Mesothelial cell of epicardium (in vitro differentiated cells): ENCODE measurements at regions not wholly inside any gene's neighbourhood (a gene's known extent, or its start where the extent isn't known, plus 50 kb on each side); places are given as distances from the start of the nearest gene placed in this dataset.
"Not testable (repeated sequence)": the region's sequence is repeated elsewhere in the genome, so short reads cannot be mapped to it uniquely, and the experiment has no call there.

Experiments
- DNase-seq, 2 experiments: peaks; one replicate each; pipeline ENCODE4 v3.0.0; 2021; ENCODE audit warnings: low spot score in 2 of 2; ENCODE audit not compliant: unreplicated experiment in 2 of 2
- H3K27ac Mint-ChIP-seq: 2 replicates; pipeline ENCODE4 v1.8.0; 2021; ENCODE audit warnings: mixed read lengths
- H3K27me3 Mint-ChIP-seq: 2 replicates; pipeline ENCODE4 v1.8.0; 2021; ENCODE audit warnings: low read depth, mixed read lengths
- H3K36me3 Mint-ChIP-seq: 2 replicates; pipeline ENCODE4 v1.8.0; 2021; ENCODE audit warnings: mixed read lengths
- H3K4me1 Mint-ChIP-seq: 2 replicates; pipeline ENCODE4 v1.8.0; 2021; ENCODE audit warnings: mixed read lengths
- H3K4me3 Mint-ChIP-seq: 2 replicates; pipeline ENCODE4 v1.8.0; 2021; ENCODE audit warnings: mild to moderate bottlenecking, moderate library complexity, mixed read lengths
- H3K9me3 Mint-ChIP-seq: 2 replicates; pipeline ENCODE4 v1.8.0; 2021; ENCODE audit warnings: mixed read lengths
- CTCF ChIP-seq: fragments of 200-600 bp; sonication (generic); IDR thresholded peaks from one replicate; pipeline ENCODE4 v1.5.0; 2021; ENCODE audit warnings: antibody characterized with exemption; ENCODE audit not compliant: unreplicated experiment

GRCh38 chr9:75197561-75197960, 109.2 kb downstream of the OSTF1 start:
- Mint-ChIP-seq H3K36me3 (no peaks in the 10 kb centered on the region), H3K27ac (no peak overlapping the region), H3K9me3 (no peaks in the 10 kb centered on the region), H3K4me3 (no peak overlapping the region), H3K27me3 (no peaks in the 10 kb centered on the region), H3K4me1 (peaks cover 11% of the 10 kb centered on the region)
- DNase-seq = no peak
- no peak for TF ChIP-seq CTCF

- no peak for TF ChIP-seq CTCF
- H3K27me3 Mint-ChIP-seq = no peaks in the 10 kb centered on the region
- peaks cover 11% of the 10 kb centered on the region for H3K4me1 Mint-ChIP-seq
- no peaks in the 10 kb centered on the region for H3K36me3 Mint-ChIP-seq
- no peak overlapping the region for H3K27ac Mint-ChIP-seq
- H3K4me3 Mint-ChIP-seq = no peak overlapping the region
- no peaks in the 10 kb centered on the region for H3K9me3 Mint-ChIP-seq
- no peak for DNase-seq
Measured at GRCh38 chr9:75198436-75198835, 110.1 kb downstream of the OSTF1 start.

- H3K9me3 Mint-ChIP-seq = no peaks in the 10 kb centered on the region
- peaks cover 11% of the 10 kb centered on the region for H3K4me1 Mint-ChIP-seq
- no peak overlapping the region for H3K4me3 Mint-ChIP-seq
- no peak overlapping the region for H3K27ac Mint-ChIP-seq
- no peak for DNase-seq
- peak; percentile 89 for TF ChIP-seq CTCF
- no peaks in the 10 kb centered on the region for H3K27me3 Mint-ChIP-seq
- no peaks in the 10 kb centered on the region for H3K36me3 Mint-ChIP-seq
Measured at GRCh38 chr9:75200892-75201470, 112.7 kb downstream of the OSTF1 start.

- Mint-ChIP-seq H3K27me3 (no peaks in the 10 kb centered on the region), H3K4me3 (no peak overlapping the region), H3K27ac (no peak overlapping the region), H3K9me3 (no peaks in the 10 kb centered on the region), H3K4me1 (peaks cover 11% of the 10 kb centered on the region), H3K36me3 (no peaks in the 10 kb centered on the region)
- no peak for TF ChIP-seq CTCF
- DNase-seq = no peak
Measured at GRCh38 chr9:75201480-75202209, 113.3 kb downstream of the OSTF1 start.

GRCh38 chr9:75207997-75208396, 119.7 kb downstream of the OSTF1 start:
- not testable (repeated sequence) for H3K4me1 Mint-ChIP-seq, DNase-seq, H3K36me3 Mint-ChIP-seq, H3K4me3 Mint-ChIP-seq, H3K9me3 Mint-ChIP-seq, H3K27ac Mint-ChIP-seq, H3K27me3 Mint-ChIP-seq

- no peak for TF ChIP-seq CTCF
- no peak for DNase-seq
- H3K27ac Mint-ChIP-seq = no peak overlapping the region
- no peaks in the 10 kb centered on the region for H3K9me3 Mint-ChIP-seq
- peaks cover 20% of the 10 kb centered on the region for H3K4me1 Mint-ChIP-seq
- no peaks in the 10 kb centered on the region for H3K27me3 Mint-ChIP-seq
- H3K36me3 Mint-ChIP-seq = peaks cover 2% of the 10 kb centered on the region
- H3K4me3 Mint-ChIP-seq = no peak overlapping the region
Measured at GRCh38 chr9:75210215-75210614, 121.9 kb downstream of the OSTF1 start.
